H9 (cell line): ENCODE measurements at regions not wholly inside any gene's neighbourhood (a gene's known extent, or its start where the extent isn't known, plus 50 kb on each side); places are given as distances from the start of the nearest gene placed in this dataset.

ENCODE experiments used
- DNase-seq: peaks from one replicate; pipeline ENCODE4 v3.0.0-alpha.2; 2017
- H2AFZ ChIP-seq: one replicate; pipeline ENCODE4 v1.6.1; 2013; ENCODE audit warnings: mild to moderate bottlenecking, low read length, control low read depth, moderate library complexity
- H2AK5ac ChIP-seq: 2 replicates; pipeline ENCODE4 v1.6.1; 2013; ENCODE audit warnings: low read length, control low read depth, mixed read lengths; ENCODE audit not compliant: insufficient read length
- H2BK120ac ChIP-seq: one replicate; pipeline ENCODE4 v1.6.1; 2013; ENCODE audit warnings: low read depth, mild to moderate bottlenecking, low read length, control low read depth, inconsistent platforms; ENCODE audit not compliant: poor library complexity, severe bottlenecking
- H2BK12ac ChIP-seq: 2 replicates; pipeline ENCODE4 v1.6.1; 2013; ENCODE audit warnings: low read length, control low read depth, mixed read lengths, low read depth; ENCODE audit not compliant: insufficient read length
- H2BK15ac ChIP-seq: 2 replicates; pipeline ENCODE4 v1.6.1; 2013; ENCODE audit warnings: low read depth, low read length, control low read depth
- H2BK20ac ChIP-seq: one replicate; pipeline ENCODE4 v1.6.1; 2013; ENCODE audit warnings: low read depth, mild to moderate bottlenecking, low read length, control low read depth, inconsistent platforms; ENCODE audit not compliant: poor library complexity, severe bottlenecking
- H2BK5ac ChIP-seq: 2 replicates; pipeline ENCODE4 v1.6.1; 2013; ENCODE audit warnings: low read length, control low read depth, mixed read lengths; ENCODE audit not compliant: insufficient read length
- H3K14ac ChIP-seq: 2 replicates; pipeline ENCODE4 v1.6.1; 2013; ENCODE audit warnings: low read length, control low read depth; ENCODE audit not compliant: insufficient read depth
- H3K18ac ChIP-seq: 2 replicates; pipeline ENCODE4 v1.6.1; 2013; ENCODE audit warnings: low read depth, mild to moderate bottlenecking, mixed read lengths, low read length, control low read depth; ENCODE audit not compliant: insufficient read length
- H3K23ac ChIP-seq: 2 replicates; pipeline ENCODE4 v1.6.1; 2013; ENCODE audit warnings: low read length, control low read depth, mixed read lengths, low read depth; ENCODE audit not compliant: insufficient read length
- H3K23me2 ChIP-seq: 2 replicates; pipeline ENCODE4 v1.6.1; 2013; ENCODE audit warnings: low read depth, mild to moderate bottlenecking, mixed read lengths, low read length, control low read depth; ENCODE audit not compliant: insufficient read length, poor library complexity, severe bottlenecking
- H3K27ac ChIP-seq: 2 replicates; pipeline ENCODE4 v1.5.1; 2013; ENCODE audit warnings: low read length, control low read depth, mixed read lengths, low read depth; ENCODE audit not compliant: insufficient read length
- H3K27me3 ChIP-seq: 2 replicates; pipeline ENCODE4 v1.6.1; 2013; ENCODE audit warnings: low read length, control low read depth, inconsistent platforms; ENCODE audit not compliant: insufficient read depth
- H3K4ac ChIP-seq: 2 replicates; pipeline ENCODE4 v1.6.1; 2013; ENCODE audit warnings: low read depth, mild to moderate bottlenecking, control low read depth, inconsistent platforms, low read length, moderate library complexity
- H3K4me1 ChIP-seq: 2 replicates; pipeline ENCODE4 v1.6.1; 2013; ENCODE audit warnings: low read length, control low read depth, inconsistent platforms; ENCODE audit not compliant: insufficient read depth
- H3K4me2 ChIP-seq: 2 replicates; pipeline ENCODE4 v1.6.1; 2013; ENCODE audit warnings: low read length, control low read depth, mixed read lengths; ENCODE audit not compliant: insufficient read length, insufficient read depth
- H3K56ac ChIP-seq: 2 replicates; pipeline ENCODE4 v1.6.1; 2013; ENCODE audit warnings: low read depth, mild to moderate bottlenecking, mixed read lengths, low read length, control low read depth; ENCODE audit not compliant: insufficient read length
- H3K79me1 ChIP-seq: 2 replicates; pipeline ENCODE4 v1.6.1; 2013; ENCODE audit warnings: low read depth, mild to moderate bottlenecking, moderate library complexity, low read length, control low read depth, inconsistent platforms; ENCODE audit not compliant: insufficient read depth, poor library complexity, severe bottlenecking
- H3K79me2 ChIP-seq: 2 replicates; pipeline ENCODE4 v1.6.1; 2013; ENCODE audit warnings: low read length, control low read depth, inconsistent platforms; ENCODE audit not compliant: insufficient read depth
- H3K9ac ChIP-seq: 2 replicates; pipeline ENCODE4 v1.6.1; 2013; ENCODE audit warnings: low read length, control low read depth, mixed read lengths; ENCODE audit not compliant: insufficient read length; ENCODE audit errors: extremely low read depth
- H3K9me3 ChIP-seq: one replicate; pipeline ENCODE4 v1.6.1; 2013; ENCODE audit warnings: low read depth, low read length, inconsistent platforms; ENCODE audit not compliant: control insufficient read depth
- H3T11ph ChIP-seq: one replicate; pipeline ENCODE4 v1.6.1; 2013; ENCODE audit warnings: mild to moderate bottlenecking, low read length, control low read depth, inconsistent platforms
- H4K20me1 ChIP-seq: one replicate; pipeline ENCODE4 v1.6.1; 2013; ENCODE audit not compliant: control insufficient read depth, insufficient read length, insufficient read depth
- H4K5ac ChIP-seq: 2 replicates; pipeline ENCODE4 v1.6.1; 2013; ENCODE audit warnings: low read depth, mild to moderate bottlenecking, mixed read lengths, low read length, control low read depth; ENCODE audit not compliant: insufficient read length
- H4K8ac ChIP-seq: replicated peaks from 2 replicates; pipeline ENCODE4 v1.6.1; 2013; ENCODE audit warnings: low read length, control low read depth, mixed read lengths, low read depth; ENCODE audit not compliant: insufficient read length
- H4K91ac ChIP-seq: 2 replicates; pipeline ENCODE4 v1.6.1; 2013; ENCODE audit warnings: low read depth, mild to moderate bottlenecking, moderate library complexity, mixed read lengths, low read length, control low read depth; ENCODE audit not compliant: insufficient read length
- H3K27ac Mint-ChIP-seq, 3 experiments: 2 replicates in 2 of 3; 3 replicates in 1 of 3; pipeline ENCODE4 v1.8.0; 2020 to 2021; ENCODE audit warnings: mixed read lengths in 3 of 3, mild to moderate bottlenecking in 1 of 3, moderate library complexity in 1 of 3
- H3K27me3 Mint-ChIP-seq: 2 replicates; pipeline ENCODE4 v1.8.0; 2021; ENCODE audit warnings: low read depth, mild to moderate bottlenecking, moderate library complexity, mixed read lengths
- H3K36me3 Mint-ChIP-seq, 3 experiments: 2 replicates in 2 of 3; 3 replicates in 1 of 3; pipeline ENCODE4 v1.8.0; 2020 to 2021; ENCODE audit warnings: low read depth in 3 of 3, mixed read lengths in 3 of 3; ENCODE audit not compliant: insufficient read depth in 1 of 3
- H3K4me1 Mint-ChIP-seq, 2 experiments: 2 replicates each; pipeline ENCODE4 v1.8.0; 2020; ENCODE audit warnings: mixed read lengths in 2 of 2
- H3K4me3 Mint-ChIP-seq, 2 experiments: 2 replicates in 1 of 2; 3 replicates in 1 of 2; pipeline ENCODE4 v1.8.0; 2020 to 2021; ENCODE audit warnings: mild to moderate bottlenecking in 2 of 2, mixed read lengths in 2 of 2, moderate library complexity in 1 of 2
- H3K9me3 Mint-ChIP-seq, 2 experiments: 2 replicates in 1 of 2; 3 replicates in 1 of 2; pipeline ENCODE4 v1.8.0; 2020; ENCODE audit warnings: mild to moderate bottlenecking in 2 of 2, mixed read lengths in 2 of 2, moderate library complexity in 1 of 2
- CTCF ChIP-seq: fragments of 200-600 bp; sonication (generic); conservative IDR thresholded peaks from 3 replicates; pipeline ENCODE4 v1.8.0; 2021; ENCODE audit warnings: antibody characterized with exemption, mild to moderate bottlenecking
- WGBS: extraction: QIAGEN DNeasy Blood & Tissue Kit; methylation state at CpG from one replicate; pipeline ENCODE4 v1.1.7; 2013; ENCODE audit warnings: missing lambda C conversion rate, low lambda C conversion rate, mixed read lengths; ENCODE audit not compliant: insufficient read length; ENCODE audit errors: extremely low coverage; 5-methylcytosine and 5-hydroxymethylcytosine counted together

DNA sequence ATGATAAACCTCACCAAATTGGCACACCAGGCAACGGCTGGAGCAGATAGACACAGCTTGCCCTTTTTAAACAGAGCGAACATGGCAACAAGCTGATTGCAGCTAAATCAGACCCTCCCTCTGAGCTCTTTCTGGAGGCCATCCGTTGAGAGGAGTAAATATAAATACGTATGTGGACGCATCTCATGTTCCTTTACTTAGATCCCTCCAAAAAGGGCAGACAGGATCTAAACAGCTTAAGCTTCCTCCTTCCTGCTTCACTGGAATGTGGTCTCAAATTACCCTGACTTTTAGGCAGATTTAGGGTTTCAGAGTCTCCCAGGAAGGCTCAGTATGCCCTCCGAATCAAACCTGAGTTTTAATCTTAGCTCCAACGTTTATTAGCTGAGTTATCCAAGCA lies 204.7 kb upstream of the GOT2 start:
- Mint-ChIP-seq H3K36me3 (peaks cover 0 to 8% (median 2%) of the 10 kb centered on the region in 3 experiments; a peak in 2 of 7 replicates), H3K9me3 (peaks cover 6 to 10% of the 10 kb centered on the region in 2 experiments; a peak in 2 of 5 replicates), H3K4me1 (peaks cover 13 to 17% of the 10 kb centered on the region in 2 experiments), H3K4me3 (no peak overlapping the region), H3K27ac (peak overlapping the region in 2 of 3 experiments; percentile 5 to 45; a peak in 3 of 7 replicates), H3K27me3 (no peaks in the 10 kb centered on the region)
- no peaks in the 10 kb centered on the region for H3K9me3 ChIP-seq
- no peaks in the 10 kb centered on the region for H3K27me3 ChIP-seq
- peak overlapping the region; percentile 65 for H4K5ac ChIP-seq
- no peaks in the 10 kb centered on the region for H3K79me1 ChIP-seq
- H3K4me2 ChIP-seq: peak overlapping the region; percentile 37
- H3K14ac ChIP-seq: peak overlapping the region; percentile 45
- H3K23ac ChIP-seq: no peak overlapping the region
- H4K91ac ChIP-seq: no peak overlapping the region
- DNase-seq: no peak
- H2BK20ac ChIP-seq: no peak overlapping the region
- H3K79me2 ChIP-seq: no peaks in the 10 kb centered on the region
- H3K4me1 ChIP-seq: peaks cover 8% of the 10 kb centered on the region
- H4K20me1 ChIP-seq: no peaks in the 10 kb centered on the region
- H2AK5ac ChIP-seq: no peak overlapping the region
- no peak overlapping the region for H2BK120ac ChIP-seq
- H2BK12ac ChIP-seq: no peak overlapping the region
- H2BK5ac ChIP-seq: no peak overlapping the region
- no peak overlapping the region for H3K18ac ChIP-seq
- H3K27ac ChIP-seq: no peak overlapping the region
- no peak for TF ChIP-seq CTCF
- H3T11ph ChIP-seq: no peak overlapping the region
- no peaks in the 10 kb centered on the region for H3K23me2 ChIP-seq
- WGBS: no CpG with 5 or more reads among the region's 7 CpGs
- no peak overlapping the region for H3K9ac ChIP-seq
- no peak overlapping the region for H3K56ac ChIP-seq
- H2AFZ ChIP-seq: peak overlapping the region; percentile 69
- H4K8ac ChIP-seq: no peak overlapping the region
- H3K4ac ChIP-seq: no peak overlapping the region
- no peak overlapping the region for H2BK15ac ChIP-seq
